HG02588 (cell line): ENCODE measurements at regions not wholly inside any gene's neighbourhood (a gene's known extent, or its start where the extent isn't known, plus 50 kb on each side); places are given as distances from the start of the nearest gene placed in this dataset.
A peak's percentile ranks its signal among the peaks of the same experiment; 100 is the strongest.
"Not testable (repeated sequence)": the region's sequence is repeated elsewhere in the genome, so short reads cannot be mapped to it uniquely, and the experiment has no call there.

ENCODE experiments used
- ATAC-seq: cut with Tn5 transposase; IDR thresholded peaks from one replicate; pipeline ENCODE4 v1.9.1; 2021; ENCODE audit warnings: mild to moderate bottlenecking, moderate library complexity; ENCODE audit not compliant: unreplicated experiment

- ATAC-seq = no peak
Measured at GRCh38 chr2:65974067-65974723, 460.7 kb upstream of the MEIS1 start.

GRCh38 chr2:65969161-65969560 is 465.8 kb upstream of the MEIS1 start:
- no peak for ATAC-seq

- ATAC-seq = not testable (repeated sequence)
Measured at GRCh38 chr2:65963303-65963702, 471.6 kb upstream of the MEIS1 start.

GRCh38 chr2:65960953-65961352 is 474.0 kb upstream of the MEIS1 start:
- ATAC-seq = no peak

GRCh38 chr2:65957886-65958285 is 477.0 kb upstream of the MEIS1 start:
- ATAC-seq = no peak

GRCh38 chr2:65957454-65957853 is 477.5 kb upstream of the MEIS1 start:
- ATAC-seq = no peak

- ATAC-seq = no peak
Measured at GRCh38 chr2:65955259-65955658, 479.7 kb upstream of the MEIS1 start.

- no peak for ATAC-seq
Measured at GRCh38 chr2:65952966-65953761, 481.8 kb upstream of the MEIS1 start.

- ATAC-seq = no peak
Measured at GRCh38 chr2:65944213-65944612, 490.7 kb upstream of the MEIS1 start.

GRCh38 chr2:65943099-65943786 is 491.7 kb upstream of the MEIS1 start:
- no peak for ATAC-seq

GRCh38 chr2:65940856-65941255 is 494.1 kb upstream of the MEIS1 start:
- ATAC-seq = no peak

- ATAC-seq = no peak
Measured at GRCh38 chr2:65939687-65940086, 495.2 kb upstream of the MEIS1 start.

- ATAC-seq = no peak
Measured at GRCh38 chr2:65937379-65938160, 497.4 kb upstream of the MEIS1 start.

- ATAC-seq = no peak
Measured at GRCh38 chr2:65934992-65935629, 499.8 kb upstream of the MEIS1 start.

- ATAC-seq = no peak
Measured at GRCh38 chr2:65932571-65932970, 500.2 kb upstream of the SPRED2 start.

- ATAC-seq = no peak
Measured at GRCh38 chr2:65931056-65931455, 498.7 kb upstream of the SPRED2 start.

GRCh38 chr2:65930259-65930658 is 497.9 kb upstream of the SPRED2 start:
- no peak for ATAC-seq

- not testable (repeated sequence) for ATAC-seq
Measured at GRCh38 chr2:65929664-65930063, 497.3 kb upstream of the SPRED2 start.

GRCh38 chr2:65922794-65923193 is 490.4 kb upstream of the SPRED2 start:
- no peak for ATAC-seq

GRCh38 chr2:65922030-65922429 is 489.6 kb upstream of the SPRED2 start:
- peak; percentile 94 for ATAC-seq

- ATAC-seq = no peak
Measured at GRCh38 chr2:65921116-65921515, 488.7 kb upstream of the SPRED2 start.
